Neural crest cell (in vitro differentiated cells): ENCODE measurements at regions not wholly inside any gene's neighbourhood (a gene's known extent, or its start where the extent isn't known, plus 50 kb on each side); places are given as distances from the start of the nearest gene placed in this dataset.

ENCODE experiments used
- DNase-seq: peaks from one replicate; pipeline ENCODE4 v3.0.0; 2021; ENCODE audit warnings: low read depth, mixed read lengths, low spot score
- H3K27ac Mint-ChIP-seq: one replicate; pipeline ENCODE4 v1.8.0; 2021; ENCODE audit warnings: mild to moderate bottlenecking, mixed read lengths; ENCODE audit not compliant: unreplicated experiment
- H3K27me3 Mint-ChIP-seq: 2 replicates; pipeline ENCODE4 v1.8.0; 2021; ENCODE audit warnings: low read depth, mild to moderate bottlenecking, mixed read lengths
- H3K36me3 Mint-ChIP-seq: 2 replicates; pipeline ENCODE4 v1.8.0; 2021; ENCODE audit warnings: low read depth, mild to moderate bottlenecking, mixed read lengths
- H3K4me1 Mint-ChIP-seq: 2 replicates; pipeline ENCODE4 v1.8.0; 2021; ENCODE audit warnings: mixed read lengths
- H3K4me3 Mint-ChIP-seq: one replicate; pipeline ENCODE4 v1.8.0; 2021; ENCODE audit warnings: mild to moderate bottlenecking, mixed read lengths
- H3K9me3 Mint-ChIP-seq: 2 replicates; pipeline ENCODE4 v1.8.0; 2021; ENCODE audit warnings: mixed read lengths
- TF ChIP-seq, protein P1 (sequence below): fragments of 200-600 bp; sonication (generic); conservative IDR thresholded peaks from 2 replicates; pipeline ENCODE4 v1.5.0; 2021; ENCODE audit warnings: antibody characterized with exemption, mild to moderate bottlenecking

DNA sequence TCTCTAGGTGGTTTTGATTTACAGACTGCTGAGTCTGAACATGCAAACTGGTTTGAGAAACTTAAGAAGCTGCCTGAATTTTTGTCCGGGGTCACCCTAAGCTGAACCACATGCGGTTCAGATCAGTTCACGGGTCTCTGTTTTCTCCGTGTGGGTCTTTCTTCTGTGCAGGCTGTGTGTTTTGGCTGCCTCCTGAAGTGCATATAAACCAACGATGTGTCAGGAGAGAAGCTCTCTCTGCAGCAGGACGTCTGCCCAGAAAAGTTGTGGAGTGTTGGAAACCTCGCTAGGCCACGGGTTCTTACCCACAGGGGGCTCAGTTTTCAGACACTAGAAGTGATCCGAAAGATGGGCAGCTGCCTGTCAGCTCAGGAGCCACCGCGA is 364.2 kb downstream of the IRX2 start:
- TF ChIP-seq, protein P1, sequence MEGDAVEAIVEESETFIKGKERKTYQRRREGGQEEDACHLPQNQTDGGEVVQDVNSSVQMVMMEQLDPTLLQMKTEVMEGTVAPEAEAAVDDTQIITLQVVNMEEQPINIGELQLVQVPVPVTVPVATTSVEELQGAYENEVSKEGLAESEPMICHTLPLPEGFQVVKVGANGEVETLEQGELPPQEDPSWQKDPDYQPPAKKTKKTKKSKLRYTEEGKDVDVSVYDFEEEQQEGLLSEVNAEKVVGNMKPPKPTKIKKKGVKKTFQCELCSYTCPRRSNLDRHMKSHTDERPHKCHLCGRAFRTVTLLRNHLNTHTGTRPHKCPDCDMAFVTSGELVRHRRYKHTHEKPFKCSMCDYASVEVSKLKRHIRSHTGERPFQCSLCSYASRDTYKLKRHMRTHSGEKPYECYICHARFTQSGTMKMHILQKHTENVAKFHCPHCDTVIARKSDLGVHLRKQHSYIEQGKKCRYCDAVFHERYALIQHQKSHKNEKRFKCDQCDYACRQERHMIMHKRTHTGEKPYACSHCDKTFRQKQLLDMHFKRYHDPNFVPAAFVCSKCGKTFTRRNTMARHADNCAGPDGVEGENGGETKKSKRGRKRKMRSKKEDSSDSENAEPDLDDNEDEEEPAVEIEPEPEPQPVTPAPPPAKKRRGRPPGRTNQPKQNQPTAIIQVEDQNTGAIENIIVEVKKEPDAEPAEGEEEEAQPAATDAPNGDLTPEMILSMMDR = no peak
- Mint-ChIP-seq H3K9me3 (no peaks in the 10 kb centered on the region), H3K4me3 (no peak overlapping the region), H3K27ac (no peak overlapping the region), H3K36me3 (no peaks in the 10 kb centered on the region), H3K27me3 (peaks cover 41% of the 10 kb centered on the region), H3K4me1 (peaks cover 20% of the 10 kb centered on the region)
- DNase-seq = no peak

DNA sequence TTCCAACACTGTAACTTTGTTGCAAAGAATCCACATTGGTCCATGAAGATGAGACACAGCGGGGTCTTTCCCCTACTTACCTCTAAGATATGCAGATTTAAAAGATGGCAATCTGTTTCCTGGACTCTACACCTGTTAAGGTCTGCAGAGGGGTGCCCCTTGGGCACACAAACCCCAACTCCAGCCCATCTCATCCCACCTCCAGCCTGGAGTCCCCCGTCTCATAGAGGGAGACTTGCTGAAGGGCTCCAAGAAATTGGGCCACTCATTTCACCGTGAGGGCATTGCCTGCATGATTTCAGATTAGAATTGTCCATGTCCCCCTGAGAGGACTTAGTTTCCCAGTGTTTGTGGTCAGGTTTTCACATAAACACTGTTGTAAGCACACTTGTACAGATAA is 365.7 kb downstream of the IRX2 start:
- H3K27ac Mint-ChIP-seq = no peak overlapping the region
- peaks cover 37% of the 10 kb centered on the region for H3K27me3 Mint-ChIP-seq
- no peak for DNase-seq
- TF ChIP-seq, protein P1 = no peak
- H3K4me3 Mint-ChIP-seq = no peak overlapping the region
- H3K4me1 Mint-ChIP-seq = peaks cover 15% of the 10 kb centered on the region
- H3K9me3 Mint-ChIP-seq = no peaks in the 10 kb centered on the region
- H3K36me3 Mint-ChIP-seq = no peaks in the 10 kb centered on the region

DNA sequence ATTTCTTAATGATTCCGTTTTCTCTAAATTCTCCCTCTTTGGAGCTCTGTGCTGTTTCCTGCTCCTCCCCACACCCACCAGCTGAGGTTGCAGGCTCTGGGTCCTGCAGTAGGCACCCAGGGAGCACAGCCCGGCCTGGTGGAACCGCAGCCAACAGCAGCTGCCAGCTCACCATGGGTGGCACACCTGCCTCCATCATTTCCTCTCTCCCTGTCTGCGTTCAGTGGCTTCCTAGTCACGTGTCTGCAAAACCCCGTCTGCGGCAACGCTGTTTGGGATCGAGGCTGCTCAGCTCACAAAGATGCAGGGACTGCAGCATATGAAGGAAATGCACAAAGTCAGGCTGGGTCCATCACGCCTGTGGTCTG is 367.8 kb downstream of the IRX2 start:
- Mint-ChIP-seq H3K9me3 (peaks cover 2% of the 10 kb centered on the region), H3K27ac (no peak overlapping the region), H3K4me3 (no peak overlapping the region), H3K36me3 (no peaks in the 10 kb centered on the region), H3K4me1 (peaks cover 15% of the 10 kb centered on the region), H3K27me3 (peaks cover 32% of the 10 kb centered on the region)
- TF ChIP-seq, protein P1 = no peak
- DNase-seq = no peak

DNA sequence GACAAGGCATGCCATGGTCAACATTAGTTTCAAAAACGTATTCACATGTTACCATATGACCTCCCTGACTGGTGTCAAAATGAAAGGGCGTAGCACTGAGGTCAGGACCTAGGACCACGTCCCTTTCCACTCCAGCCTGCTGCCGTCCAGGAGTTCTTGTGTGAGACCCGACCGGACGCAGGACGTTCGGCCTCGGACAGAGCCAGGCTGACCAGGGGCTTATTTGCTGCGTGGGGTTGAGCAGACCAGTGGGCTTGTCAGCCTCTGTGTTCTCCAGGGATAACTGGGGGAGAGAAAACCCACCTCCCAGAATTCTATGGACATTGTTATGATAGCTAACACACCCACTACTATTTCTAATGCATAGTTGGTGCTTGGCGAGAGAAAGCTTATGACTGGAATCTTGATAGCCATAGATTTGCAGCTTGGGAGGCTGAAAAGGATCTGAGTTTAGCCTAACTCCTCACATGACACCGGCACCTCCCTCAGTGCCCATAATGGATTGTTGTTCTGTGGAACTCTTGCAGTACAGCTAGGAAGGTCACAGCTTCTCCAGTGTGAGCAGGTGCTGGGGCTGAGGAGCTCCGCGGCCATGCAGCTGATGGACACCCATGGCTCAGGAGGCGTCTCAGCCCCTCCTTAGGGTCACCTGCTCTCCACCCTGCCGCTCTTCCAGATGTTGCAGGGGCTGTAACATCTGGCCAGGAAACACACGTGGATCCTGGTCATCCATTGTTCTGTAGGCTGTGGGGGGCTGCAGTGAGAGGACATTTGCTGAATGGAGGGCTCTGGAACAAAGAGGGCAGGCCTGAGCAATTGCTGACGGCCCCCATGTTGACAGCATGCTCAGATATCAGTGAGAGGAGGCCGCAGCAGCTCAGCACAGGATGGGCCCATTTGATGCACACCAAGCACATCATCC is 368.4 kb downstream of the IRX2 start:
- H3K4me1 Mint-ChIP-seq = peaks cover 15% of the 10 kb centered on the region
- no peak overlapping the region for H3K4me3 Mint-ChIP-seq
- H3K27me3 Mint-ChIP-seq = peaks cover 30% of the 10 kb centered on the region
- TF ChIP-seq, protein P1 = no peak
- DNase-seq = no peak
- no peaks in the 10 kb centered on the region for H3K36me3 Mint-ChIP-seq
- peak overlapping the region; percentile 50 for H3K27ac Mint-ChIP-seq
- peaks cover 2% of the 10 kb centered on the region for H3K9me3 Mint-ChIP-seq

DNA sequence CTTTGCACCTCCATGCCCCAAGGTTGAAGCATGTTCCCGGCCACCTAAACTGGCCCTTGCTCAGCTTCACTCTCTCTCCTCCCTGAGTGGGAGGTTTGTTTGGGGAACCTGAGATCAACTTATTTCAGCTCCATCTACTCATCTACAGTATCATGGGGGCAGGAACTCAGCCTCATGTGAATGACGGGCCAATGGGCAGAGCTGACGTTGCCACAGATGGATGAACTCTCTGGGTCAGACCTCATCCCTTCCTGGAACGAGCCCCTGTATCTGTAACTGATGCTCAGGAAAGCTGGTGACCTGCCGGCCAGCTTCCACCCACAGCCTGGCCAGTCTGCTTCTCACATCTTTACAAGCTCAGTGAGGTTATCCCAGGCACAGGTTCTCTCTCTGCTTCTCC is 369.6 kb downstream of the IRX2 start:
- H3K27me3 Mint-ChIP-seq = peaks cover 26% of the 10 kb centered on the region
- no peak overlapping the region for H3K27ac Mint-ChIP-seq
- H3K36me3 Mint-ChIP-seq = no peaks in the 10 kb centered on the region
- H3K4me3 Mint-ChIP-seq = no peak overlapping the region
- H3K9me3 Mint-ChIP-seq = peaks cover 2% of the 10 kb centered on the region
- TF ChIP-seq, protein P1 = no peak
- DNase-seq = no peak
- H3K4me1 Mint-ChIP-seq = peaks cover 15% of the 10 kb centered on the region
